ENCODE measurements at regions not wholly inside any gene's neighbourhood (a gene's known extent, or its start where the extent isn't known, plus 50 kb on each side); places are given as distances from the start of the nearest gene placed in this dataset.
"Not testable (repeated sequence)": the region's sequence is repeated elsewhere in the genome, so short reads cannot be mapped to it uniquely, and the experiment has no call there.

- DNase-seq, result peak; percentile 7
Measured at GRCh38 chr6:163745536-163746400, 331.2 kb downstream of the QKI start.

- no peak for DNase-seq
Measured at GRCh38 chr6:163744256-163744925, 329.9 kb downstream of the QKI start.

- DNase-seq, result no peak
Measured at GRCh38 chr6:163743796-163744195, 329.3 kb downstream of the QKI start.

GRCh38 chr6:163741743-163742363 lies 327.3 kb downstream of the QKI start:
- no peak for DNase-seq

GRCh38 chr6:163741342-163741741 lies 326.8 kb downstream of the QKI start:
- no peak for DNase-seq

GRCh38 chr6:163739966-163740365 lies 325.4 kb downstream of the QKI start:
- no peak for DNase-seq

GRCh38 chr6:163739408-163739725 lies 324.8 kb downstream of the QKI start:
- no peak for DNase-seq

- DNase-seq, result no peak
Measured at GRCh38 chr6:163738725-163739407, 324.3 kb downstream of the QKI start.

GRCh38 chr6:163738304-163738703 lies 323.8 kb downstream of the QKI start:
- DNase-seq, result no peak

GRCh38 chr6:163735076-163735475 lies 320.6 kb downstream of the QKI start:
- DNase-seq, result no peak

- no peak for DNase-seq
Measured at GRCh38 chr6:163733061-163733460, 318.5 kb downstream of the QKI start.

GRCh38 chr6:163732479-163732878 lies 318.0 kb downstream of the QKI start:
- DNase-seq, result no peak

- not testable (repeated sequence) for DNase-seq
Measured at GRCh38 chr6:163732014-163732351, 317.5 kb downstream of the QKI start.

- DNase-seq, result no peak
Measured at GRCh38 chr6:163731215-163732013, 316.9 kb downstream of the QKI start.

- no peak for DNase-seq
Measured at GRCh38 chr6:163730246-163731210, 316.0 kb downstream of the QKI start.

- no peak for DNase-seq
Measured at GRCh38 chr6:163729127-163729872, 314.8 kb downstream of the QKI start.

- DNase-seq, result no peak
Measured at GRCh38 chr6:163728442-163729126, 314.1 kb downstream of the QKI start.

- DNase-seq, result no peak
Measured at GRCh38 chr6:163726037-163726695, 311.6 kb downstream of the QKI start.
